ENCODE measurements at regions not wholly inside any gene's neighbourhood (a gene's known extent, or its start where the extent isn't known, plus 50 kb on each side); places are given as distances from the start of the nearest gene placed in this dataset.

DNA sequence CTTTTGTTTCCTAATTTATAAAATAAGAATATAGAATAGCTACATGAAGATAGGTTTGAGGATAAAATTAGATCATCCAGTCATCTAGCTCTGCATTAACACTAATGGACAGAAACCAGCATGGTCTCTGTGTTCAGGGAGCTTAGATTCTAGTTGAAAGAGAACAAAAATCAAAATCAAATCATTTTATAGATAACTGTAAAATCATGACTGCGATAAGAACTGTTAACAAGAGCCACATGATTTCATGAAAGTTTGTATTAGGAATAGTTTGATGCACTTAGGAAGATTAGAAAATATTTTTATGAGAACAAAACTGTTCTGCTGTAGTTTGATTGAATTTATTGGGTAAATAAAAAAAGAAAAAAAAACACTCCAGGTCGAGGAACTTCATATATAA is 1074.7 kb downstream of the MAT2B start:
- Histone ChIP-seq H3K36me3 (no peaks in the 10 kb centered on the region), H3K9me3 (no peaks in the 10 kb centered on the region), H3K4me1 (no peaks in the 10 kb centered on the region), H3K27me3 (no peaks in the 10 kb centered on the region), H3K27ac (no peak overlapping the region), H3K4me3 (no peak overlapping the region)
- intact Hi-C loops (cut with DNase I): no loop called here
- TF ChIP-seq, protein P1, sequence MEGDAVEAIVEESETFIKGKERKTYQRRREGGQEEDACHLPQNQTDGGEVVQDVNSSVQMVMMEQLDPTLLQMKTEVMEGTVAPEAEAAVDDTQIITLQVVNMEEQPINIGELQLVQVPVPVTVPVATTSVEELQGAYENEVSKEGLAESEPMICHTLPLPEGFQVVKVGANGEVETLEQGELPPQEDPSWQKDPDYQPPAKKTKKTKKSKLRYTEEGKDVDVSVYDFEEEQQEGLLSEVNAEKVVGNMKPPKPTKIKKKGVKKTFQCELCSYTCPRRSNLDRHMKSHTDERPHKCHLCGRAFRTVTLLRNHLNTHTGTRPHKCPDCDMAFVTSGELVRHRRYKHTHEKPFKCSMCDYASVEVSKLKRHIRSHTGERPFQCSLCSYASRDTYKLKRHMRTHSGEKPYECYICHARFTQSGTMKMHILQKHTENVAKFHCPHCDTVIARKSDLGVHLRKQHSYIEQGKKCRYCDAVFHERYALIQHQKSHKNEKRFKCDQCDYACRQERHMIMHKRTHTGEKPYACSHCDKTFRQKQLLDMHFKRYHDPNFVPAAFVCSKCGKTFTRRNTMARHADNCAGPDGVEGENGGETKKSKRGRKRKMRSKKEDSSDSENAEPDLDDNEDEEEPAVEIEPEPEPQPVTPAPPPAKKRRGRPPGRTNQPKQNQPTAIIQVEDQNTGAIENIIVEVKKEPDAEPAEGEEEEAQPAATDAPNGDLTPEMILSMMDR (IDR thresholded peaks at IDR 0.05): no peak
- no peak for TF ChIP-seq POLR2A (IDR thresholded peaks at IDR 0.05)
- WGBS (ENCODE audit: insufficient coverage, low coverage, low lambda C conversion rate, missing lambda C conversion rate): 33% methylated on average over 2 of the region's 2 CpGs
- DNase-seq (no peak), ATAC-seq (no peak)

DNA sequence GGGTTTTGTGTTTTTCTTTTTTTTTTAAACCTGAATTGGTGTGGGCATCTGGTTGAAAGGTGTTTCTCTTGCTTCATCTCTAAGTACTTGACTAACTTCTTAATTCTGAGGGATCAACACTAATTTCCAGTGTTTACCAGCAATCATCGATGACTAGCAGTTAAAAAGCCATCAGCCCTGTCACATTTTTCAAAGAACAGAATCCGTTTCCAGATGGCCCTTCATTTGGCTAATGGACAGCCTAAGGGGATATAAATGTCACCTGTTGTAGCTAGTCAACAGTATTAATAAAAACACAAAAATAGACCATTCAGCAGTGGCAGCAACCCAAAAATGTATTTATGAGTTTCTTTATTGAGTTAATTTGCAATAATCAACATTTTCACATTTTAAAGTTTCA is 1076.5 kb downstream of the MAT2B start:
- TF ChIP-seq, protein P1 (IDR thresholded peaks at IDR 0.05): no peak
- TF ChIP-seq POLR2A (IDR thresholded peaks at IDR 0.05): no peak
- H3K4me1 ChIP-seq: no peaks in the 10 kb centered on the region
- 35% methylated on average over 2 of the region's 2 CpGs for WGBS (ENCODE audit: insufficient coverage, low coverage, low lambda C conversion rate, missing lambda C conversion rate)
- H3K27ac ChIP-seq: no peak overlapping the region
- no peak overlapping the region for H3K4me3 ChIP-seq
- ATAC-seq (no peak), DNase-seq (no peak)
- H3K27me3 ChIP-seq: no peaks in the 10 kb centered on the region
- H3K9me3 ChIP-seq: no peaks in the 10 kb centered on the region
- intact Hi-C loops (cut with DNase I): no loop called here
- no peaks in the 10 kb centered on the region for H3K36me3 ChIP-seq

DNA sequence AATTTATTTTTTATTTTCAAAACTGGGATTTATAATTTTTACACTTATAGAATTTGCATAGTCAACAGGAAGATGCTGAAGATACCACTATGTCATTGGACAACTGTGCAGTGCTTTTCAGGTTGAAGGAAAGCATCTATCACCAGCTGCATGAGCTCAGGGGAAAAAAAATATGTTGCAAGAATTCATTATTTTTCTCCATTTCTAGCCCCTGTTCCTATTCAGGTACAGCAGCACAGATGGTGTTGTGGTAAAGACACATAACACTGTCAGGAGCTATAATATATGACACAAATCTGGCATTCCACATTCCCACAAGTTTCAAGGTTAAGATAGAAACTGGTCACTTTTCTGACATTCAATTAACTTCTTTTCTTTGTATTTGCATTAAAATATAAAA is 1088.6 kb downstream of the MAT2B start:
- no peak overlapping the region for H3K4me3 ChIP-seq
- no peak overlapping the region for H3K27ac ChIP-seq
- no peaks in the 10 kb centered on the region for H3K27me3 ChIP-seq
- H3K4me1 ChIP-seq: no peaks in the 10 kb centered on the region
- no peaks in the 10 kb centered on the region for H3K9me3 ChIP-seq
- intact Hi-C loops (cut with DNase I): no loop called here
- ATAC-seq (no peak), DNase-seq (no peak)
- TF ChIP-seq, protein P1 (IDR thresholded peaks at IDR 0.05): no peak
- TF ChIP-seq POLR2A (IDR thresholded peaks at IDR 0.05): no peak
- no peaks in the 10 kb centered on the region for H3K36me3 ChIP-seq

DNA sequence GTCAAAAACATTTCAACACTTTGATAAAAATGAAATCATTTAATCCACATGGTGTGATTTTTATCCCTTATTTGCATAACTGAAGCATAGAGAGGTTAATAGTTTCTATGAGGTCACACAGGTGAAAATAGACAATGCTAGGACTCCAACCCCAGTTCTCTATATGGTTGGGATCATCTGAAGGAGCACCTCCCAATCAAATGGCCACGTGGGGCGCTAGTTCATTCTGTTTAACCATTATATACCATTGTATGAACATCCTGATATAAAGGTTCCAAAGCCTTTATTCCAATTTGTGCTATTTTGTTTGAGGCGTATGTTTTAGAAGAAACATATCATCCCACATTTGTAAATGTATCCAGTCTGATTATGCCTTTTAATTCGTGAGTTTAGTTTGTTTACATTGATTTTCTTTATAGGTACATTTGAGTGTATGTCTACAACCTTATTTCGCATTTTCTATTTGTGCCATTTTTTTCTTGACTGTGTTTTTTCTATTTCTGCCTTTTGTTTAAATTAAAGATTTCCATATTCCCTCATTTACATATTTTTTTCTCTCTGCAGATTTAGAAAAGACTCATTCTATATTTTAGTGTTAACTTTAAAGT is 1092.0 kb downstream of the MAT2B start:
- Histone ChIP-seq H3K9me3 (no peaks in the 10 kb centered on the region), H3K27me3 (no peaks in the 10 kb centered on the region), H3K4me3 (no peak overlapping the region), H3K4me1 (no peaks in the 10 kb centered on the region), H3K36me3 (no peaks in the 10 kb centered on the region), H3K27ac (no peak overlapping the region)
- ATAC-seq: no peak
- DNase-seq: no peak
- WGBS (ENCODE audit: insufficient coverage, low coverage, low lambda C conversion rate, missing lambda C conversion rate): 29% methylated on average over 5 of the region's 5 CpGs
- TF ChIP-seq, protein P1 (IDR thresholded peaks at IDR 0.05): peak in 3 of 4 donors; percentile 18 to 22 (median 18)
- TF ChIP-seq POLR2A (IDR thresholded peaks at IDR 0.05): no peak
- intact Hi-C loops (cut with DNase I): no loop called here

DNA sequence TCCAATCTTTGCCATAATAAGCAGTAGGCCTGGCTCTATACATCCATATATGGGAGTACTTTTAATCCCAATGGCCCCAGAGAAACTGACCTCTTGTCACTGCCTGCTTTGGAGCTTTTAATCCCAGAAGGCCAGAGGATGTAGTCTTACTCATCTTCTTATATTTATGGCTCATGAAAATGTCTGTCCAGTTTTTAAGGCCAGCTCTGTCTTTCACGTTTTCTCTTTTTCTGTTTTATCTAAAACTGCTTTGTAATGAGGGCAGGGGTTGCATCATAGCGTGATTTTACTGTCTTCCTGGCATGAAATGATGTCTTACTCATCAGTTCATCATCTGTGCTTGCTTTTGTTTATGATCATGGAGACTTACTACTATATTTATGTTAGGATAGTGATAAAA is 1094.9 kb downstream of the MAT2B start:
- intact Hi-C loops (cut with DNase I): no loop called here
- WGBS (ENCODE audit: insufficient coverage, low coverage, low lambda C conversion rate, missing lambda C conversion rate): 17% methylated on average over 2 of the region's 2 CpGs
- H3K36me3 ChIP-seq: no peaks in the 10 kb centered on the region
- no peak for ATAC-seq
- no peak for TF ChIP-seq POLR2A (IDR thresholded peaks at IDR 0.05)
- TF ChIP-seq, protein P1 (IDR thresholded peaks at IDR 0.05): no peak
- H3K4me1 ChIP-seq: no peaks in the 10 kb centered on the region
- DNase-seq: no peak
- H3K9me3 ChIP-seq: no peaks in the 10 kb centered on the region
- H3K27ac ChIP-seq: no peak overlapping the region
- H3K27me3 ChIP-seq: no peaks in the 10 kb centered on the region
- H3K4me3 ChIP-seq: no peak overlapping the region
